Kidney capillary endothelial cell (primary cell): ENCODE measurements at regions not wholly inside any gene's neighbourhood (a gene's known extent, or its start where the extent isn't known, plus 50 kb on each side); places are given as distances from the start of the nearest gene placed in this dataset.

ENCODE experiments used
- DNase-seq: peaks from one replicate; pipeline ENCODE4 v3.0.0-alpha.2; 2018; ENCODE audit warnings: low spot score

GRCh38 chr9:70478963-70479641, 64.6 kb upstream of the KLF9 start:
- DNase-seq, result no peak

- no peak for DNase-seq
Observed at GRCh38 chr9:70477907-70478480, 63.5 kb upstream of the KLF9 start.

GRCh38 chr9:70477146-70477745, 62.8 kb upstream of the KLF9 start:
- DNase-seq, result no peak

- no peak for DNase-seq
Observed at GRCh38 chr9:70475211-70475610, 60.8 kb upstream of the KLF9 start.

GRCh38 chr9:70474413-70474812, 60.0 kb upstream of the KLF9 start:
- no peak for DNase-seq

- DNase-seq, result peak; percentile 16
Observed at GRCh38 chr9:70472268-70473249, 58.1 kb upstream of the KLF9 start.

DNA sequence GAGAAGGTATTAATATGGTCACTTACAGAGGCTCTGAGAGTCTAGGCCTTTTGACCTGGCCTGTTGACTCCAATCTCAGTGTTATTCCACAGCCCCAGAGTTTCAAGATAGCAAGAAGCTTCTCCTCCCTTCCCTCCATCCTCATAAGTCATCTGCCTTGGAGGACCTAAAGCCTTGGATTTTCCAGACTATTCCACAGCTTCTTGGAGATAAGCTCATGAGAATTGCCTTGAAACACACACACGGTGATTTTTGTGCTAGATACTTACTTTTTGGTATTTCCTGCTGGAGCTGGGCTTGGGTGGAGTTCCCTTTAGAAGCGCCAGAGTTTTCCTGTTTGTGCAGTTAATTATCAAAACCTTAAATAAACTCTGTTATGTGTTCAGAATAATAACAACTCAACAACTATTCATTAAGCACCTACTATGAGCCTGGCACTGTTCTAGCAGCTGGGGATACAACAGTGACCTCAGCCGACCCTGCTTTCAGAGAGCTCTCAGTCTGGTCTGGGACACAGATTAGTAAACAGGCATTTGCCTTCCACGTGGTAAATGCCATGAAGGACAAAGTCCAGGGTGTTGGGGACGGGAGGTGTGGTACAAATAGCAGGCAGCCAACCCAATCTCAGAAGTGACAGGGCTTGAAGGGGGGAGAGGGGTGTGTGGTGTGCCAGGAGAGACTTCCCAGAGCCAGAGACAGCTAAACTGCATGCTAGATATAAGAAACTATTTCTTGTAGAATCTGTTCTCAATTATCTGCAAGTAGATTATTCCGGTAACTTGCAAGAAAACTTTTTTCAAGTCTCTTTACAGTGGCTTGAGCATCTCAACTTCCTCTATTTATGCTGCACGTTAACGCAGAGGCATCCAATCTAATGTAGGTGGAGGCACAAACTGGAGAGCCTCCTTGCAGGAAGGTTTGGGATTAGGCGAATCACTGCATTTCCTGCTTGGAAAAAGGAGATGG, 55.9 kb upstream of the KLF9 start:
- no peak for DNase-seq

DNA sequence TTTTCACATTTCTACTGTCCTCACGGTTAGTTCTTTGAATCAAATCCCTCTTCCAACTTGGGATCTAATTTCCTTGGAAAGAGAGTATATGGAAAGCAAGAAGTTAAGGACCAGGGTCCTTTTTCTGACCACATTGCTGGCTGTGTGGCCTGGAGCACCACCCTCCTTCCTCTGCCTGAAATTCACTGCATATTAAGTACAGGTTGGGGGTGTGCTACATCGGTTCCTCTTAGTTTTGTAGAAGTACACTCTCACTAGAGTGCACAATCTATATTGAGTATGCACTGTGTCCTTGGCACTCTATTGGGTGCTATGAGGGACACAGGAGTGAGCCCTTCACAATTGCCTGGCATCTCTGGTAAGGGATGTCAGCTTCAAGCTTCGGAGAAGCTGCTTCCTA, 53.8 kb upstream of the KLF9 start:
- DNase-seq, result no peak

DNA sequence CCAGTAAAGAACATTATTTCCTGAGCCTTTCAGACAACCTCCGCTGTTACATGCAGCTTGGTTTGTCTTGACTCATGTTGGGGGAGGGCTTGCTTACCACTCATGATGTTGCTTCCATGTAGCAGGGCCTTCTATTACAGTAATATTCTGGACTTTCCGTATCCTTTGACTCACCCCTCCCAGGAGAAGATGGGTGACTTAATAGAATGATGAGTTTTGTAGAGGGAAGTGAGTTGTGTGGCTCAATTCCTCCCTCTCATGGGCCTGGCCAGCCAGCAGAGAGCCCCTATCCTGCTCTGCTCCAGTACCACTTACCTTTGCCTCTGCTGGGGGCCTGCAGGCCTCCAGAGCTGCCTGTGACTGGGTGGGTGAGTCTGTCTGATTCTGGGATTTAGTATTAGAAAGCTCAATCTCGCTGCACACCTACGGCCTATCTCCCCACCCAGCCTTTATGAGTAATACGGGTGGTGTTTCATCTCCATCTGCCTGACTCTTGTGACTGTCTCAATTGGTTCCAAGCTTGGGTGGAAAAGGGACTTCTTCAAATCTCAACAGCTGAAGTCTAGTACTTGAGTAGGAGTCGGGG, 52.6 kb upstream of the KLF9 start:
- peak; percentile 93 for DNase-seq

DNA sequence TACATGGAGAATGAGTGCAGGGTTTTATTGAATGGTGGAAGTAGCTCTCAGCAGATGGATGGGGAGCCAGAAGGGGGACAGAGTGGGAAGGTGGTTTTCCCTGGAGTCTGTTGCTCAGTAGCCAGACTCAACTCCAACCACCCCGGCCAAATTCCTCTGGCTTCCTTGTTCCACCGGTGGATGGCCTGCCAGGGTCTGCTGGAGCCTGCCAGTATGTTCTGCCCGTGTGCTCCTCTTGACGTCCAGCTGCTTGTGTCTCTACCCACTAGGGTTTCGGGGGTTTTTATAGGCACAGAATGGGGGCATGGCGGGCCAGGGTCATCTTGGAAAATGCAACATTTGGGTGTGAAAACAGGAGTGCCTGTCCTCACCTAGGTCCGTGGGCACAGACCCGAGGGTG, 51.4 kb upstream of the KLF9 start:
- DNase-seq, result no peak

DNA sequence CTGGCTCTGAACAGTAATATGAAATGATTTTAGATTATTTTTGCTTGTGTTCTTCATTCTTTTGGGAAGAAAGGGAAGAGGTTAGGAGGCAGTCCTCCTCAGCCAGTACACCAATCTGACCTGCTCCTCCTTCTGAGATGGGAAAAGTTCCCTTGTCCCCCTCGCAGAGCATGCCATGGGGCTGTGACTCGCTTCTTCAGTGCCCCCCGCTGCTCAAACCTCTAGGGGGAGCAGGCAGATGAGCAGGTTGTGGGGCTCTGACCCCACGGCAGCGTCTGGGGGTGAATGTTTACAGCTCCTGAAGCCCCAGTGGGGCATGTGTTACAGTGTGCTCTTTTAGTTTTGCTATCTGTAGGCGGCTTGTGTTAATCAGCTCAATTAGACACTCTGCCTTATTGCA, 50.9 kb upstream of the KLF9 start:
- DNase-seq, result no peak
